ENCODE measurements at regions not wholly inside any gene's neighbourhood (a gene's known extent, or its start where the extent isn't known, plus 50 kb on each side); places are given as distances from the start of the nearest gene placed in this dataset.

- H3K4me3 Mint-ChIP-seq, result no peak overlapping the region
- no peak overlapping the region for H3K27ac Mint-ChIP-seq
- TF ChIP-seq CTCF (IDR thresholded peaks at IDR 0.05), result no peak
- H3K9me3 Mint-ChIP-seq, result peaks cover 7% of the 10 kb centered on the region
- H3K27me3 Mint-ChIP-seq (ENCODE audit: low read depth, poor library complexity), result peaks cover 6% of the 10 kb centered on the region
- H3K36me3 Mint-ChIP-seq (ENCODE audit: low read depth), result no peaks in the 10 kb centered on the region
- no peak for DNase-seq
- no peaks in the 10 kb centered on the region for H3K4me1 Mint-ChIP-seq
Measured at GRCh38 chr5:110951373-110951791, 120.1 kb upstream of the TSLP start.

DNA sequence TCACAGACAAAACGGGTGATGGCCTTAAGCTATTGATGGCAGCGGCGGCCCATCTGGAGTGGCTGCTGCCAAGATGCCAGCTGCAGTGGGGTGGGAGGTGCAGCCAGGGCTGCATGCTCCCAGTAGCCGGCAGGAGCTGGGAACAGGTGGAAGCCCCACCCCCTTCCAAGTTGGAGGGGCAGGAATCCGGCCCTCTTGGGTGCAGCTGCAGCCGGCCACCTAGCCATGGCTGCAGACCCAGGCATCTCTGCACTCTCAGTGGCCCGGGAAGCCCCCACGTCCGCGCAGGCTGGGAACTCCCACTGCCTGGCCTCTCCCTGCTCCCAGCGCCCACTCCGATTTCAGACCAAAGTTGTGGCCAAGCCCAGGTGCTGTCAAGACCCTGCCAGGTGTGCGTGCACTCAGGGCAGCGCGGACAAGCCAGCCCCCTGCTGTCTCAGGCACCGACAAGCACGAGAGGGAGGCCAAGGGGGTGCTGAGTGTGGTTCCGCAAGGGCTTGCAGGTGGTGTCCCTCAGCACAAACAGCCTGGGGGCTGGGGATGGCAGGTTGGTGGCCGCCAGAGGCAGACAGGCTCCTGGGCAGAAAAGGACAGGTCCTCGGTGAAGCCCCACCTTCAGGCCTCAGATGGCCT is 115.1 kb upstream of the TSLP start:
- H3K4me3 Mint-ChIP-seq, result no peak overlapping the region
- H3K4me1 Mint-ChIP-seq, result no peaks in the 10 kb centered on the region
- no peaks in the 10 kb centered on the region for H3K36me3 Mint-ChIP-seq (ENCODE audit: low read depth)
- peaks cover 3% of the 10 kb centered on the region for H3K9me3 Mint-ChIP-seq
- TF ChIP-seq CTCF (IDR thresholded peaks at IDR 0.05), result no peak
- DNase-seq, result no peak
- no peak overlapping the region for H3K27ac Mint-ChIP-seq
- H3K27me3 Mint-ChIP-seq (ENCODE audit: low read depth, poor library complexity), result no peaks in the 10 kb centered on the region

- no peak overlapping the region for H3K4me3 Mint-ChIP-seq
- H3K36me3 Mint-ChIP-seq (ENCODE audit: low read depth), result no peaks in the 10 kb centered on the region
- no peaks in the 10 kb centered on the region for H3K4me1 Mint-ChIP-seq
- no peak overlapping the region for H3K27ac Mint-ChIP-seq
- DNase-seq, result no peak
- TF ChIP-seq CTCF (IDR thresholded peaks at IDR 0.05), result no peak
- H3K27me3 Mint-ChIP-seq (ENCODE audit: low read depth, poor library complexity), result no peaks in the 10 kb centered on the region
- peaks cover 3% of the 10 kb centered on the region for H3K9me3 Mint-ChIP-seq
Measured at GRCh38 chr5:110956913-110957813, 114.3 kb upstream of the TSLP start.

DNA sequence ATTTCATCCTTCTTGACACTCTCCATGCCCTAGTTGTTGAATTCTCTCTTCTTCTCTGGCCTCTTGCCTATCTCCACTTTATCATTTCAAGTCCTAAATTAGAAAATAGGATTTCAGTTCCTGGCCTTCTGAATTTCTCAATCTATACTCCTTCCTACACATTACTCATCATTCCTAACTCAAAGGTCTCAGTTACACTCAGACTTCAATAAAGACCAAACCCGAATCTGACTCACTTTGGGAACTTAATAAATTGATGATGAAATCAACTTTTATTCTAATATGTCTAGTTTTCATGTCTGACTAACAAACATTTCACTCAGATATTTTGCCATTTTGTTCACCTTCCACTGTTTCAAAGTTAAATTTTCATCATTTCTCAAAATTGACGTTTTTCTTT is 113.6 kb upstream of the TSLP start:
- H3K9me3 Mint-ChIP-seq, result peaks cover 3% of the 10 kb centered on the region
- no peaks in the 10 kb centered on the region for H3K36me3 Mint-ChIP-seq (ENCODE audit: low read depth)
- TF ChIP-seq CTCF (IDR thresholded peaks at IDR 0.05), result no peak
- DNase-seq, result no peak
- no peak overlapping the region for H3K4me3 Mint-ChIP-seq
- no peak overlapping the region for H3K27ac Mint-ChIP-seq
- H3K27me3 Mint-ChIP-seq (ENCODE audit: low read depth, poor library complexity), result no peaks in the 10 kb centered on the region
- no peaks in the 10 kb centered on the region for H3K4me1 Mint-ChIP-seq

GRCh38 chr5:110963495-110963894 is 108.0 kb upstream of the TSLP start:
- no peak for TF ChIP-seq CTCF (IDR thresholded peaks at IDR 0.05)
- Mint-ChIP-seq H3K27me3 (ENCODE audit: low read depth, poor library complexity) (no peaks in the 10 kb centered on the region), H3K9me3 (no peaks in the 10 kb centered on the region), H3K4me1 (no peaks in the 10 kb centered on the region), H3K27ac (no peak overlapping the region), H3K4me3 (no peak overlapping the region), H3K36me3 (ENCODE audit: low read depth) (no peaks in the 10 kb centered on the region)
- DNase-seq, result no peak

All from nephron progenitor cell (in vitro differentiated cells).